CD4-positive, alpha-beta T cell treated with Interleukin-6 at 100 ng/mL for 8 hours (primary cell): ENCODE measurements at regions not wholly inside any gene's neighbourhood (a gene's known extent, or its start where the extent isn't known, plus 50 kb on each side); places are given as distances from the start of the nearest gene placed in this dataset.

Experiments used
- DNase-seq: peaks from one replicate; pipeline ENCODE4 v3.0.0-alpha.2; 2020; ENCODE audit warnings: mixed read lengths, low spot score

- DNase-seq = no peak
Observed at GRCh38 chr2:18465979-18466378, 94.5 kb downstream of the RDH14 start.

- no peak for DNase-seq
Observed at GRCh38 chr2:18464913-18465312, 95.5 kb downstream of the RDH14 start.

- DNase-seq = no peak
Observed at GRCh38 chr2:18456026-18456425, 104.4 kb downstream of the RDH14 start.

GRCh38 chr2:18455236-18455862, 105.1 kb downstream of the RDH14 start:
- no peak for DNase-seq

GRCh38 chr2:18454692-18455235, 105.7 kb downstream of the RDH14 start:
- DNase-seq = no peak

- DNase-seq = no peak
Observed at GRCh38 chr2:18446715-18447114, 113.7 kb downstream of the RDH14 start.

GRCh38 chr2:18445433-18446320, 114.8 kb downstream of the RDH14 start:
- DNase-seq = no peak

GRCh38 chr2:18444806-18445205, 115.6 kb downstream of the RDH14 start:
- no peak for DNase-seq

GRCh38 chr2:18441583-18441982, 118.9 kb downstream of the RDH14 start:
- no peak for DNase-seq

GRCh38 chr2:18440777-18441176, 119.7 kb downstream of the RDH14 start:
- DNase-seq = no peak

GRCh38 chr2:18440141-18440661, 120.3 kb downstream of the RDH14 start:
- no peak for DNase-seq

GRCh38 chr2:18439716-18440115, 120.7 kb downstream of the RDH14 start:
- no peak for DNase-seq

- no peak for DNase-seq
Observed at GRCh38 chr2:18437909-18438308, 122.5 kb downstream of the RDH14 start.

GRCh38 chr2:18436503-18437005, 123.9 kb downstream of the RDH14 start:
- no peak for DNase-seq

- no peak for DNase-seq
Observed at GRCh38 chr2:18435426-18436037, 124.9 kb downstream of the RDH14 start.

GRCh38 chr2:18433872-18434271, 126.6 kb downstream of the RDH14 start:
- no peak for DNase-seq

- no peak for DNase-seq
Observed at GRCh38 chr2:18432999-18433398, 127.5 kb downstream of the RDH14 start.

- DNase-seq = no peak
Observed at GRCh38 chr2:18430996-18431748, 129.3 kb downstream of the RDH14 start.

- no peak for DNase-seq
Observed at GRCh38 chr2:18428516-18428915, 131.9 kb downstream of the RDH14 start.

- no peak for DNase-seq
Observed at GRCh38 chr2:18427762-18428161, 132.7 kb downstream of the RDH14 start.

GRCh38 chr2:18426174-18426573, 134.3 kb downstream of the RDH14 start:
- DNase-seq = no peak
